Breast epithelium (tissue), 4 donors: ENCODE measurements at regions not wholly inside any gene's neighbourhood (a gene's known extent, or its start where the extent isn't known, plus 50 kb on each side); places are given as distances from the start of the nearest gene placed in this dataset.

Source experiments
- DNase-seq, 2 donors: peaks; one replicate each; pipeline ENCODE4 v3.0.0-alpha.2; 2019; ENCODE audit warnings: low spot score in 2 of 2
- H3K27ac ChIP-seq, 2 donors: fragments of 200-600 bp; sonication (generic) in 1 of 2; one replicate each; pipeline ENCODE4 v1.5.1; 2016 to 2019; ENCODE audit warnings: mild to moderate bottlenecking in 1 of 2
- H3K27me3 ChIP-seq, 2 donors: fragments of 200-600 bp; sonication (generic) in 1 of 2; one replicate each; pipeline versions ENCODE4 v1.5.1 to v1.6.0; 2017 to 2019; ENCODE audit warnings: control low read depth in 1 of 2, mild to moderate bottlenecking in 1 of 2
- H3K36me3 ChIP-seq: fragments of 200-600 bp; one replicate; pipeline ENCODE4 v1.5.1; 2019
- H3K4me1 ChIP-seq, 2 donors: fragments of 200-600 bp; sonication (generic); one replicate each; pipeline ENCODE4 v1.5.1; 2016 to 2019; ENCODE audit warnings: control low read depth in 1 of 2
- H3K4me3 ChIP-seq, 3 donors: fragments of 200-600 bp; sonication (generic); 1 replicate in 2 of 3; 2 replicates in 1 of 3; pipeline ENCODE4 v1.5.1; 2016 to 2019; ENCODE audit warnings: mild to moderate bottlenecking in 3 of 3, moderate library complexity in 2 of 3
- H3K9me3 ChIP-seq, 2 donors: fragments of 200-600 bp; sonication (generic) in 1 of 2; one replicate each; pipeline ENCODE4 v1.5.1; 2016 to 2019; ENCODE audit warnings: control low read depth in 1 of 2
- POLR2A ChIP-seq: fragments of 450-650 bp; IDR thresholded peaks from one replicate; pipeline ENCODE4 v1.6.1; 2016; ENCODE audit warnings: antibody characterized with exemption, mild to moderate bottlenecking, moderate library complexity
- POLR2AphosphoS5 ChIP-seq, 3 donors: sonication (generic); formaldehyde crosslinking; IDR thresholded peaks; one replicate each; pipeline ENCODE4 v1.6.1; 2017; ENCODE audit warnings: antibody characterized with exemption in 3 of 3
- intact Hi-C: fragments of 100-400 bp; cut with DNase I; formaldehyde crosslinking; loops from one replicate; pipeline ENCODE4 v1.15.1; 2023; ENCODE audit warnings: low total_unique reads
- TF ChIP-seq, protein P1 (sequence below), 3 donors: fragments of 450-650 bp; IDR thresholded peaks; one replicate each; pipeline ENCODE4 v1.5.1; 2016 to 2017; ENCODE audit warnings: antibody characterized with exemption in 3 of 3, mild to moderate bottlenecking in 3 of 3, moderate library complexity in 3 of 3

DNA sequence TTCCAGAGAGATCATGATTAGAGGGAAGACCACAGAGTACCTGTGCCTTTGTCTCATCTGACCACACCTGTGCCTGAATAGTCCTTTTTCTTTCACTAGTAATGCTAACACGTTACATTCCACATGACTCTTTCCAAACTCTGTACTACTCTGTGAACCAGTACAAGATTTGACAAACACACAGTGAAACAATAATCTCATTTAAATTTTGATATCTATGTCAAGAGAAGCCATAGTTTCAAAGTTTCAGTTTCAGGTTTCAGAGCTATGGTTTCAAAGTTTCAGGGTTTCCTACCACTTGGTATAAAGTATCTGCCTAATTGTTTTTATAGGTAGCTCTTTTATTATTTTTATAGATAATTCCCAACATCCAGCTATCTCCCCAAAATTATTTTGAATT is 62.0 kb upstream of the PHACTR2 start:
- intact Hi-C loops: no loop called here
- TF ChIP-seq, protein P1, sequence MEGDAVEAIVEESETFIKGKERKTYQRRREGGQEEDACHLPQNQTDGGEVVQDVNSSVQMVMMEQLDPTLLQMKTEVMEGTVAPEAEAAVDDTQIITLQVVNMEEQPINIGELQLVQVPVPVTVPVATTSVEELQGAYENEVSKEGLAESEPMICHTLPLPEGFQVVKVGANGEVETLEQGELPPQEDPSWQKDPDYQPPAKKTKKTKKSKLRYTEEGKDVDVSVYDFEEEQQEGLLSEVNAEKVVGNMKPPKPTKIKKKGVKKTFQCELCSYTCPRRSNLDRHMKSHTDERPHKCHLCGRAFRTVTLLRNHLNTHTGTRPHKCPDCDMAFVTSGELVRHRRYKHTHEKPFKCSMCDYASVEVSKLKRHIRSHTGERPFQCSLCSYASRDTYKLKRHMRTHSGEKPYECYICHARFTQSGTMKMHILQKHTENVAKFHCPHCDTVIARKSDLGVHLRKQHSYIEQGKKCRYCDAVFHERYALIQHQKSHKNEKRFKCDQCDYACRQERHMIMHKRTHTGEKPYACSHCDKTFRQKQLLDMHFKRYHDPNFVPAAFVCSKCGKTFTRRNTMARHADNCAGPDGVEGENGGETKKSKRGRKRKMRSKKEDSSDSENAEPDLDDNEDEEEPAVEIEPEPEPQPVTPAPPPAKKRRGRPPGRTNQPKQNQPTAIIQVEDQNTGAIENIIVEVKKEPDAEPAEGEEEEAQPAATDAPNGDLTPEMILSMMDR (IDR thresholded peaks at IDR 0.05): no peak
- no peak for TF ChIP-seq POLR2AphosphoS5 (IDR thresholded peaks at IDR 0.05)
- TF ChIP-seq POLR2A: no peak
- H3K4me3 ChIP-seq: no peak overlapping the region

DNA sequence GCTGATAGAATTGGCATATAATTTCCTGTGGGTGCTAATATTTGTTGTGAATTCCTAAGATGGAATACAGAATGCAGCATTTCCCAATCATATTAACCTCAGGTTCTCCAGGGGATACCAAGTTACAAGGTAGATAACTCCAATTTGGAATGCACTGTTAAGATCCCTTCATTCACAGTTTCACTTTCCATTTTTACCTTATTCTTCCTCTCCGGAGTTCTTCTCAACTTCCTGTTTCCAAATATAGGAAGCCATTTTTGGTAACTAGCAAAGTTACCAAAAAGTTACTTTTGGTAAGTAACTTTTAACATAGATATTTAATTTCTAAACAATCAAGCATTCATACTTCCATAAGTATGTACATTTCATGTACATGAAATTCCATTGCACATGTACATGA is 63.5 kb upstream of the PHACTR2 start:
- Histone ChIP-seq H3K36me3 (no peaks in the 10 kb centered on the region), H3K27me3 (no peaks in the 10 kb centered on the region), H3K4me1 (no peaks in the 10 kb centered on the region), H3K27ac (no peak overlapping the region), H3K9me3 (no peaks in the 10 kb centered on the region), H3K4me3 (no peak overlapping the region)
- no peak for DNase-seq
- intact Hi-C loops: no loop called here
- TF ChIP-seq POLR2AphosphoS5 (IDR thresholded peaks at IDR 0.05): no peak
- TF ChIP-seq POLR2A: no peak

More for the DNA sequence above, 62.0 kb upstream of the PHACTR2 start:
- no peaks in the 10 kb centered on the region for H3K9me3 ChIP-seq
- H3K36me3 ChIP-seq: no peaks in the 10 kb centered on the region
- H3K27me3 ChIP-seq: no peaks in the 10 kb centered on the region
- H3K4me1 ChIP-seq: no peaks in the 10 kb centered on the region
- no peak overlapping the region for H3K27ac ChIP-seq
- DNase-seq: no peak

DNA sequence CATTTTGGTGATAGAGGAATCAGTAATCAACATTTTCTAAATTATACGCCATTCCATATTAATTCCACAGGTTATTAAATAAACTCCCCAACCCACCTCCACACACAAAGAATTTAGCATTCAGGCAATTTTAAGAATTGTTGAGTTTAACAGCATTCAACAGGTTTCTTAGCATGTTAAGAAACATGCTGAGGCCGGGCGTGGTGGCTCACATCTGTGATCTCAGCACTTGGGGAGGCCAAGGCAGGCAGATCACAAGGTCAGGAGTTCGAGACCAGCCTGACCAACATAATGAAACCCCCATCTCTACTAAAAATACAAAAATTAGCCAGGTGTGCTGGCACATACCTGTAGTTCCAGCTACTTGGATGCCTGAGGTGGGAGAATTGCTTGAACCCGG is 64.0 kb upstream of the PHACTR2 start:
- Histone ChIP-seq H3K36me3 (no peaks in the 10 kb centered on the region), H3K9me3 (no peaks in the 10 kb centered on the region), H3K27ac (no peak overlapping the region), H3K4me1 (no peaks in the 10 kb centered on the region), H3K27me3 (no peaks in the 10 kb centered on the region), H3K4me3 (no peak overlapping the region)
- no peak for DNase-seq
- intact Hi-C loops: no loop called here
- TF ChIP-seq, protein P1 (IDR thresholded peaks at IDR 0.05): no peak
- TF ChIP-seq POLR2AphosphoS5 (IDR thresholded peaks at IDR 0.05): no peak
- no peak for TF ChIP-seq POLR2A

DNA sequence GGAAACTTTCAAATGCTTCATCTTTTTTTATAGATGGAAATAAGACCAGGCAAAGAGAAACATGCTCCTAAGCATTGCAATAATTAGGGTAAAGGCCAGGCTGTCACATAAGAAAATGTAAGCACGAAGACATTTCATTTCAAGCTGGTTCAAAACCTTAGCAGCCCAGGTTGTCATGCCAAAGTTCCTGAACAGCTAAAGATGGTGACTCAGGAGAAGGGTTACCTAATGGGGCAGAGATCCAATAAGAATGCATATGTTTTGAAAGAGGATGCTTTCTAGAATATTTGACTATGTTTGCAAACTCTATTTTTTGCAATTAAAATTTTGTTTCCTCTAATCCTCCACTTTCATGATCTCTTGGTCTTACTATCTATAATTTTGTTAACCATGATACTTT is 65.6 kb upstream of the PHACTR2 start:
- Histone ChIP-seq H3K36me3 (no peaks in the 10 kb centered on the region), H3K4me3 (no peak overlapping the region), H3K4me1 (no peaks in the 10 kb centered on the region), H3K27me3 (no peaks in the 10 kb centered on the region), H3K27ac (no peak overlapping the region), H3K9me3 (no peaks in the 10 kb centered on the region)
- intact Hi-C loops: no loop called here
- no peak for TF ChIP-seq POLR2AphosphoS5 (IDR thresholded peaks at IDR 0.05)
- TF ChIP-seq POLR2A: no peak
- TF ChIP-seq, protein P1 (IDR thresholded peaks at IDR 0.05): no peak
- DNase-seq: no peak

DNA sequence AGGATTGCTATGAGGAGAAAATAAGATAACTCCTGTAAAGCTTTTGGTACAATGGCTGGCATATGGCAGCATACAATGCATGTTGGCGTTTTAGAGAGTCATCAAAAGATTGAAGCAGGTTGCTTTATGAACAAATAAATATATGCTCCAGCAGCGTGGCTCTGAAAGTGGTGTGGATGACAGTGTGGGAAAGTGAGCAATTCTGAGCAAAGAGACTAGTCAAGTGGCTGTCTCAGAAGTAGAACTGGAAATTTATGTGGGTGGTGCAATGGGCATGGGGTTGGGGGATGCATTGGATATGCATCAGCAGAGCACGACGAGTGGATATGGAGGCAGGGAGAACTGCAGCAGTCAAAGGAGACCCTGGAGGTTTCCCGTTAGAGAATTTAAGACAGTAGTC is 66.2 kb upstream of the PHACTR2 start:
- Histone ChIP-seq H3K9me3 (no peaks in the 10 kb centered on the region), H3K4me3 (no peak overlapping the region), H3K4me1 (no peaks in the 10 kb centered on the region), H3K27ac (no peak overlapping the region), H3K36me3 (no peaks in the 10 kb centered on the region), H3K27me3 (no peaks in the 10 kb centered on the region)
- TF ChIP-seq POLR2A (no peak), POLR2AphosphoS5 (IDR thresholded peaks at IDR 0.05) (no peak)
- TF ChIP-seq, protein P1 (IDR thresholded peaks at IDR 0.05): no peak
- DNase-seq: no peak
- intact Hi-C loops: no loop called here

DNA sequence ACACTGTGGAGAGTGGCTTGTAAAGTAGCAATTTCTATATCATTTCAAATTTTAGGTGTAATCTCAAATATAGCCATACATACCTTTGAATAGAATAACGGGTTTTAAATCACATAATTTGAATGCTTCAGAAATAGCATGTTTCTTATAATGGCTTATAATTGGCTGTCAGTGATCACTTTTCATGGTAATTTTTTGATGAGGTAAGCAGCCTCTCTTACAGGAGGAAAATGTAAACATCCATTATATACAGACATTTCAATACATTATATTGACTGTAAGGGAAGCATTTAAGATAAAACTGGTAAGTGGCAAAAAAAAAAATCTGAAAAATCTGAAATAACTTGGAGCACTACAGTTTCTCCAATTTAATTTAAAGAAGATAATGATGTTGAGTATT is 67.8 kb upstream of the PHACTR2 start:
- no peak for TF ChIP-seq POLR2A
- no peak for TF ChIP-seq POLR2AphosphoS5 (IDR thresholded peaks at IDR 0.05)
- TF ChIP-seq, protein P1 (IDR thresholded peaks at IDR 0.05): no peak
- Histone ChIP-seq H3K9me3 (no peaks in the 10 kb centered on the region), H3K27ac (no peak overlapping the region), H3K27me3 (no peaks in the 10 kb centered on the region), H3K36me3 (no peaks in the 10 kb centered on the region), H3K4me3 (no peak overlapping the region), H3K4me1 (no peaks in the 10 kb centered on the region)
- DNase-seq: no peak
- intact Hi-C loops: no loop called here
